DMS53 (cell line): ENCODE measurements at regions not wholly inside any gene's neighbourhood (a gene's known extent, or its start where the extent isn't known, plus 50 kb on each side); places are given as distances from the start of the nearest gene placed in this dataset.
A peak's percentile ranks its signal among the peaks of the same experiment; 100 is the strongest.
"Not testable (repeated sequence)": the region's sequence is repeated elsewhere in the genome, so short reads cannot be mapped to it uniquely, and the experiment has no call there.

ENCODE experiments used
- DNase-seq: peaks from one replicate; lab custom pipeline; 2025; lab: John Stamatoyannopoulos, UW

DNA sequence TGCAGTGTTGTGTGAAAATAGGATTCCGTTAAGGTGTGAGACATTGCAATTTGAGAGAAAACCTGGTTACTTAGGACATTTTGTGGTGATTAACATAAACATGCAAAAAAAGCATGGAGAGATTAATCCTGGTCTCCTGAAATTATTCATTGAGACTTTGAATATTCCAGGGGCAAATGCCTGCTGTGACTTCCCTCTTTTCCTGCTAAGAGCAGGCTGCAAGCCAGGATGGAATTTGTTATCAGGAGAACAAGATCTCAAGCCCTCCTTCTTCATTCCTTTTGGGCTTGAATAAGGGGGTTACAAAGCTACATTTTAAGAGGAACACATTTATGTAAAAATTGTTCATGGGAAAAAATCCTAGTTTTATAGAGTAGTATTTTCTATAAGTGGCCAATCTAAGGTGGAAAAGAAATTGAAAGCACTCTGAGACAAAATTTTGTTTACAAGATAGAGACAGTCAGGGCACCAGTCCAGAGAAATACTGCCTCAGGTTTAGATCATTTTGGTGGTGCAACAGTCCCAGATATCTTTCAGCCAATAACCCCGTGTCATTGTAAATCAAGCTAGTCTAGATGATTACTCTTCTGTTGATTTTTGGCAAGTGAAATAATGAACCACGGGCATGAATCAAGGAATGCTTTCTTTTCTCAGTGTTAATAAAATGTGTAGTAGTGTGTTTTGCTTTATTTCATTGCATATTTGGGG, 1528.3 kb upstream of the AGA start:
- DNase-seq = no peak

GRCh38 chr4:178976861-178977260, 1534.6 kb upstream of the AGA start:
- no peak for DNase-seq

DNA sequence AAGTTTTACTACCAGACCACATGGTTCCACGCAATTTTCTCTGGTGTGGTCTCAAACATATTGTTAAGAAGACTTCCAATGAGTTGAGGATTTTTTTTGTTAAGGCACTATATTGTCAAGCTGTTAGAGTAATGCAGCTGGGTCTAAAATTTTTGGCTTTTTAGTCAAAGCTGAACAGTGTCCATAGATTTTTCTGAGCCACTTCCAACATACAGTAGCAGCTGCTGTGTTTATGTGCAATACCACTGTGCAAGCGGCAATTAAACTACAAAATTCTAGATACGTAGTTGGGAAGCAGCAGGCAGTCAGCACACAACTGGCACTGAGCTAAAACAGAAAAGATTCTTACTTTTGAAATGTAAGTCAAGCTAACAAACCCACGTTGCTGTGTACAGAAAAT, 1551.1 kb upstream of the AGA start:
- no peak for DNase-seq

GRCh38 chr4:179001918-179002317, 1559.7 kb upstream of the AGA start:
- DNase-seq = no peak

DNA sequence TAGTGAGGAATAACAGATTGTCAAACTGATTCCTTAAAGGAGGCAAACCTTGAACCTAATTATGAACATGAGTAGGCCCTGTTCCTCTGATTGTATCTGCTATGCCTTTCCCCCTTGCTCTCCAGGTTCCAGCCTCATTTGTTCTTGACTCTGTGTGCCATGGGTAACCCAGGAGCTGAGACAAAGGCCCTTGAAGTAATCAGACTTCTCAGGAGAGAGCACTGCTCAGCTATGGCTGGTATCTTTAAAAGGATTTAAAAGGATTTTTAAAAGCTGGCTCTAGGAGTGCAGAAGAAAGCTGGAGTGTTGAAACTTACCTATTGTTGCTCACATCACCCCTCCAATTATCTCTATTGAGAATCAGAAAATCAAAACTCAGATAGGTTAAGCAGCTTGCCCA, 1565.5 kb upstream of the AGA start:
- DNase-seq = no peak

DNA sequence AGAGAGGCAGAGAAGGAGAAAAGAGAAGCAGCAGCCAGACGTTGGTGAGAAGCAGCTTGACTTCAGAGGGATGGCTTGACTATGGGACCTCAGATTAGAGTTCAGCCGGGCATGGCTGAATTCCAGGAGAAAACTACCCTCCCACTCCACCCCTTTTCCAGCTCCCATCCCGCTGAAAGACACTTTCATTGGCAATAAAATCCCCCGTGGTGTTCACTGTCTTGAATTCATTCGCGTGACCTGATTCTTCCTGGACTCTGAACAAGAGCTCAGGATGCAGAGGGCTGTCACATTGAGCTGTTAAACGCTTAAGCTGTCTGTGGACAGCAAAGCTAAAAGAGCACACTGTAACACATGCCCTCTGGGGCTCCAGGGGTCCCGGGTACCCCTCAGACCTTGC, 1575.3 kb upstream of the AGA start:
- DNase-seq = peak; percentile 73

GRCh38 chr4:179027569-179027968, 1585.3 kb upstream of the AGA start:
- DNase-seq = no peak

- no peak for DNase-seq
Observed at GRCh38 chr4:179028321-179028720, 1586.1 kb upstream of the AGA start.

DNA sequence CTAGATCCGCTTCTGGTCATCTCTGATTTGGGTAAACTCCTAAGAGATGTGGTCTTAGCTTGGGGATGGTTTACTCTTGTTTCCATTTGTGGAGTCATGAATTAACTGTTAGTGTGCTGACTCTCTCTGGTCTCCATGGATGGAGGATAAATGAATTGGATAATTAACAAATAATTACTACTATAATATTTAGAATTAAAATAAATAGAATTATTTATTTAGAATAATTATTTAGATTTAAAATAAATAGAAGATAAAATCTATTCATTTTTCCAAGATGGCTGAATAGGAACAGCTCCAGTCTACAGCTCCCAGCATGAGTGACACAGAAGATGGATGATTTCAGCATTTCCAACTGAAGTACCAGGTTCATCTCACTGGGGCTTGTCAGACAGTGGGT, 1587.4 kb upstream of the AGA start:
- DNase-seq = no peak

- DNase-seq = no peak
Observed at GRCh38 chr4:179040259-179040658, 1598.0 kb upstream of the AGA start.

DNA sequence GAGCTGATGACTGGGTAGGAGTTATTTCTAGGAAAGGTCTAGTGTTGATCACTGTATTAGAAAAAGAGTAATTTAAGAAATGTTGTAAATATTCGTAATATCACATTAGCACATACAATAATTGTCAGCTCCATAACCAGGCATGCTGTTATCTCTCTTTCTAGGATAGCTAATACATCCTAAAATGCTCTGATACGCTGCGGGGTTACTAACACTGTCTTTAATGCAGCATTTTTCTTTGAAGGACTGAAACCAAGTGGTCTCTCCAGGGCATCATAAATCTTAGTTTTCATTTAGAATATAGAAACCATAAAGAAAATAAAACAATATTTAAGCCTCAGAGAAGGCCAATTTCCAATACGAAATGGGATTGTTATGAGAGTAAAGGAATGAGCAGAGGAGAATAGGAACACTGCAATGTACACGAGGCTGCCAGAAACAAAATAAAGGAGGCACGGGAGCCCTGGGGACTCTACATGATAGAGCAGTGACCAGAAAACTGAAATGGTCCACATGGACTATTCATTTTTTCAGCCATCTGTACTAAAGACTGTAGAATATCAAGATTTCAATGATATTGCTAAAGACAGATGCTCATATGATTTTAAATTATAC, 1606.7 kb upstream of the AGA start:
- no peak for DNase-seq

DNA sequence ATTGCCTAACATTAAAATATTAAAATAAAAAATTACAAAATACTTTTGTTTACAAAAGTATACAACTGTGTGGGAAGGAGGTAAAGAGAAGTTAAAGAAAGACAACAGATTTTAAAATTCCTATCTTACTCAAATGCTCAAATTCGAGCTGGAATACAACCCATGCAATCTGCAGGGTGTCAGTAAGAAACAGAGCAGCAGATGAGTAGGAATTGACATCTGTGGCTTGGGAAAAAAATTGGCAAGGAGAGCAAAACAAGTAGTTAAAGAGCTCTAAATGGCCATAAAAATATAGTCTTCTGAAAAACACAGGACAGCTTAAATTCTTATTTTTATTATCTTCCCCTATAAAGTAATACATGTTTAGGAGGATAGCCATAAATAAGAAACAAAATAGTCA, 1609.0 kb upstream of the AGA start:
- DNase-seq = no peak

- no peak for DNase-seq
Observed at GRCh38 chr4:179059396-179059795, 1617.2 kb upstream of the AGA start.

GRCh38 chr4:179066254-179066653, 1624.0 kb upstream of the AGA start:
- not testable (repeated sequence) for DNase-seq

DNA sequence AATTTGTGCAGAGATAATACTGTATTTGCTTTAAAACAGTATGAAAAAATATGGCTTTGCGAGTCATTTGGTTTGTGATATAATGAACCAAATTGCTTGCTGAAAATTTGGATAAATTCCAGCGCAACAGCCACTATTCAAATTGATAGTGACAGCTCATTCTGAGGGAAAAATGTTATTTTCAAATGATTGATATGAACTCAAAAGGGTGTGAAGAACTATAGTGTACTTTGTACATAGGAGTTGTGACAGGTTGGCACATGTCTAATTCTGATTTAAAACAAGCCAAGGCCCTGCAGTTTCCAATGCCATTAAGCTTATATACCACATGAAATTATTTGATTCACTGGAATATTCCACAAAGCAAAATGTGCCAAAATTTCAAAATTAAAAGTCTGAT, 1628.9 kb upstream of the AGA start:
- no peak for DNase-seq

GRCh38 chr4:179076865-179077264, 1634.6 kb upstream of the AGA start:
- no peak for DNase-seq

DNA sequence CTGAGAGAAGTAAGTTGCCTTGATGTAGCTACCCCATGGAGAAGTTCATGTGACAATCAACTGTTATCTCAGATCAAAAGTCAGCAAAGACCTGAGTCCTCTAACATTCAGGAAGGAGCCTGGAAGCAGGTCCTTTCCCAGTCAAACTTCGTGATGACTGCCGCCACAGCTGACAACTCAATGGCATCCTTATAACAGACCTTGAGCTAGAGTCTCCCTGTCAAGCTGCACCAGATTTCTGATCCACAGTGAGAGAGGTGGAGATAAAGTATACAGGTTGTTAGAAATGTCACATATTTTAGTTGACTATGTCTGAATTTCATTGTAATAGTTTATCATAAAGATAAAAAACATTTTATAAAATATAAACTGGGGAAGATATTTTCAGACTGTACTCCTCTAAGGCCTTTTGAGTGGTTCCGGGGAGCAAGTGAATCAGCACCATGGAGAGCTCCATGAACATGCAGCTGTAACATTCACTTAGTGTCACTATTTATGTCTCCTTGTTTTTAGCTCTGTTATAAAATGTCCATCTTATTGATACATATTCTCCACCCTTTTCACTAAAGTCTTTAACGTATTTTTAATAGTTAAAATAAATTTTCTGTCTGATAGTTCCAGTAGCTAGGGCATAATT, 1653.5 kb upstream of the AGA start:
- DNase-seq = peak; percentile 24

DNA sequence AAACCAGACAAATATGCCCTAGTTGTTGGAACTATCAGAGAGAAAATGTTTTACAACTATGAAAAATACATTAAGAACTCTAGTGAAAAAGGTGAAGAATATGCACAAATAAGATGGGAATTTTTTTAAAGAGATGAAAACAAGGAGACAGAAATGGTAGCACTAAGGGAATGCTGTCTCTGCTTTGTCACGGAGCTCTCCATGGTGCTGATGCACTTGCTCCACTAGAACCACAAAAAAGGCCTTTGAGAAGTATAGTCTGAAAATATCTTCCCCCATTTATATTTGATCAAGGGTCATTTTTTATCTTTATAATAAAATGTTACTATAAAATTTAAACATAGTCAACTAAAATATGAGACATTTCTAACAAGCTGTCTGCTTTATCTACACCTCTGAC, 1655.5 kb upstream of the AGA start:
- peak; percentile 15 for DNase-seq

- DNase-seq = peak; percentile 12
Observed at GRCh38 chr4:179110356-179110755, 1668.1 kb upstream of the AGA start.

- DNase-seq = no peak
Observed at GRCh38 chr4:179110816-179111215, 1668.6 kb upstream of the AGA start.

DNA sequence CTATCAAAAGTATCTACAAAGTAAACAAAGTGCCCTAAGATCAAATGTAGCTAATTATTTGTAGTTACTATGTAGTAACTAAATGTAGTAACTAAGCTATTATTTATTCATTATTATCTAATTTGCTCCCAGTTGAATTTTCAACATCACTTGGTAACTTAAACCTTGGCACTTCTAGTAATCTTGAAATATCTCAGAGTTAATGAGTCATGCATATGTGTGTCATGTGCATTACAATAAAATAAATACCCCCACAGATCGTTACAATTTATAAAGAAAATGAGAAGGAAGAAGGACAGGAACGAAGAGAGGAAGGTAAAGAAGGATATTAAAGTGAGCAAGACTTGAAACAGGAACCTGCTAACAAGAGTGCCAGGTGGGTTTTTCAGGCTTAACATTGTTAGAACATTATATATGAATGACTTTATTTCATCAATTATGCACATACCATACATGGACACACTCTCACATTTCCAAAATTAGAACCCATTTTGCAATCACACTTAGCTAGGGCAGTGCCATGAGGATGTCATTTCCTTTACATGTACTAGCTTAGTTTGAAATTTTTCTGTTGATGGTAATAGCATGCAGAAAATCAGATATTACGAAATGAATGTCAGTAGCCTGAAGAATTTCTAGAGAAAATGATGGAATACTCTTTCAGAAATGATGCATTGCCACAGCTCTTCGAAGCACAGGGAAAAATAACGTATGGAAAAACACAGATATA, 1670.4 kb upstream of the AGA start:
- no peak for DNase-seq

DNA sequence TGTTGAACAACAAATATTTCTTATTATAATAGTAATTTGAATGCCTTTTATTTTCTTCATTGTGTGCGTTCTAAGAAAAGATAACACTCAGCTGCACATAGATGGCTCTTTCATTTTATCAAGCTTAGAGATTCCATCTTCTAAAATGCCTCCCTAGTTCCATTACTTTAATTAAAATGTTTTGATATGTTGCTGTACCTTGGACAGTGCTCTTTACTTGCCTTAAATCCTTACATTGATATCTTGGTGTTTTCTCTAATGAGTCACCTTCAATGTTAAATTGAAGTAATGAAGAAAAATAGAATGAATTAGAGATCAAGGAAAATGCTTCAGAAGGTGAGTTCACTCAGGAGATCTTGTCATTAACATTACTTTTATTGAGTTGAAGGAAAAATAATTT, 1672.4 kb upstream of the AGA start:
- no peak for DNase-seq

DNA sequence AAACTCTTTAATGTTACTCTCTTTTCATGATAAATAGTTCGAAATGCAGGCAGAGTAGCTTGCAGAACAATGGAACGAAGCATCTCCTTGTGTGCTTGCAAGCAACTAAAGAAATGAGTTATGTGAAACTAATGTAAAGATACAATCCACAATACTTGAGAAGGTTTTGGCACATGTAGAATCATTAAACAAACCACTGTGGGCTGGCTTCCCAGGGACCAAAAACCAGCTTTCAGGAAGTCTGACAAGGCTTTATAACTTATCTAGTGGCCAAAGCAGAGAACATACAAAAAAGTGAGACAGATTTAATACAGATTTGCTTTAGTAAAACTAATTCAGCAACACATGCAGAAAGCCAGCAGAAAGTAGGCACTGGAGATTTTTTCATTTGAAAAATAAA, 1673.8 kb upstream of the AGA start:
- no peak for DNase-seq
